Stimulated activated naive B cell treated with anti-CD40 and anti-IgM and Interleukin-4, amounts not matched to agents 10 μg/mL and 1 μg/mL and 100 μg/mL, for 72 hours (primary cell): ENCODE measurements at regions not wholly inside any gene's neighbourhood (a gene's known extent, or its start where the extent isn't known, plus 50 kb on each side); places are given as distances from the start of the nearest gene placed in this dataset.

Experiments
- ATAC-seq, 2 donors: fragments of 150-1000 bp; cut with Tn5 transposase; replicated peaks; 2 replicates each; pipeline ENCODE4 v1.10.0; 2021; ENCODE audit warnings: moderate library complexity in 1 of 2
- DNase-seq: peaks from one replicate; pipeline ENCODE4 v3.0.0; 2021
- H3K27ac Mint-ChIP-seq: one replicate; pipeline ENCODE4 v1.8.0; 2022; ENCODE audit warnings: mild to moderate bottlenecking, mixed read lengths
- H3K27me3 Mint-ChIP-seq, 2 donors: one replicate each; pipeline ENCODE4 v1.8.0; 2022; ENCODE audit warnings: mixed read lengths in 2 of 2
- H3K36me3 Mint-ChIP-seq, 2 donors: one replicate each; pipeline ENCODE4 v1.8.0; 2022; ENCODE audit warnings: mixed read lengths in 2 of 2, mild to moderate bottlenecking in 1 of 2
- H3K4me1 Mint-ChIP-seq, 2 donors: one replicate each; pipeline ENCODE4 v1.8.0; 2022; ENCODE audit warnings: mixed read lengths in 2 of 2, mild to moderate bottlenecking in 1 of 2
- H3K4me3 Mint-ChIP-seq, 2 donors: one replicate each; pipeline ENCODE4 v1.8.0; 2022; ENCODE audit warnings: mild to moderate bottlenecking in 2 of 2, mixed read lengths in 2 of 2, moderate library complexity in 1 of 2
- H3K9me3 Mint-ChIP-seq, 2 donors: one replicate each; pipeline ENCODE4 v1.8.0; 2022; ENCODE audit warnings: mixed read lengths in 2 of 2, mild to moderate bottlenecking in 1 of 2

GRCh38 chr11:116642902-116643301 is 129.9 kb downstream of the BUD13 start:
- DNase-seq (no peak), ATAC-seq (no peak)
- peaks cover 0 to 3% of the 10 kb centered on the region in 2 donors for H3K9me3 Mint-ChIP-seq
- no peaks in the 10 kb centered on the region for H3K36me3 Mint-ChIP-seq
- peaks cover 4 to 13% of the 10 kb centered on the region in 2 donors for H3K27me3 Mint-ChIP-seq
- no peak overlapping the region for H3K27ac Mint-ChIP-seq
- no peaks in the 10 kb centered on the region for H3K4me1 Mint-ChIP-seq
- no peak overlapping the region for H3K4me3 Mint-ChIP-seq

GRCh38 chr11:116642481-116642880 is 130.3 kb downstream of the BUD13 start:
- DNase-seq, result no peak
- peaks cover 0 to 3% of the 10 kb centered on the region in 2 donors for H3K9me3 Mint-ChIP-seq
- no peaks in the 10 kb centered on the region for H3K36me3 Mint-ChIP-seq
- H3K27ac Mint-ChIP-seq, result no peak overlapping the region
- H3K27me3 Mint-ChIP-seq, result peaks cover 4 to 13% of the 10 kb centered on the region in 2 donors
- no peak overlapping the region for H3K4me3 Mint-ChIP-seq
- no peaks in the 10 kb centered on the region for H3K4me1 Mint-ChIP-seq
- no peak for ATAC-seq

- H3K36me3 Mint-ChIP-seq, result no peaks in the 10 kb centered on the region
- H3K27ac Mint-ChIP-seq, result no peak overlapping the region
- DNase-seq, result no peak
- peaks cover 4 to 13% of the 10 kb centered on the region in 2 donors for H3K27me3 Mint-ChIP-seq
- no peaks in the 10 kb centered on the region for H3K4me1 Mint-ChIP-seq
- peak; percentile 72 for ATAC-seq
- peaks cover 0 to 3% of the 10 kb centered on the region in 2 donors for H3K9me3 Mint-ChIP-seq
- no peak overlapping the region for H3K4me3 Mint-ChIP-seq
These were observed 131.2 kb downstream of the BUD13 start for GRCh38 chr11:116641561-116642045.

- Mint-ChIP-seq H3K36me3 (no peaks in the 10 kb centered on the region), H3K4me1 (no peaks in the 10 kb centered on the region), H3K27ac (no peak overlapping the region), H3K4me3 (no peak overlapping the region), H3K27me3 (peaks cover 7 to 13% of the 10 kb centered on the region in 2 donors), H3K9me3 (peaks cover 0 to 3% of the 10 kb centered on the region in 2 donors)
- ATAC-seq, result no peak
- no peak for DNase-seq
These were observed 132.0 kb downstream of the BUD13 start for GRCh38 chr11:116640641-116641402.

GRCh38 chr11:116638463-116638862 is 134.3 kb downstream of the BUD13 start:
- no peaks in the 10 kb centered on the region for H3K36me3 Mint-ChIP-seq
- no peaks in the 10 kb centered on the region for H3K4me1 Mint-ChIP-seq
- H3K4me3 Mint-ChIP-seq, result no peak overlapping the region
- H3K9me3 Mint-ChIP-seq, result no peaks in the 10 kb centered on the region
- no peak overlapping the region for H3K27ac Mint-ChIP-seq
- ATAC-seq, result no peak
- H3K27me3 Mint-ChIP-seq, result peaks cover 4 to 9% of the 10 kb centered on the region in 2 donors
- no peak for DNase-seq

- no peaks in the 10 kb centered on the region for H3K4me1 Mint-ChIP-seq
- no peak overlapping the region for H3K4me3 Mint-ChIP-seq
- H3K36me3 Mint-ChIP-seq, result no peaks in the 10 kb centered on the region
- H3K27ac Mint-ChIP-seq, result no peak overlapping the region
- ATAC-seq (no peak), DNase-seq (no peak)
- H3K9me3 Mint-ChIP-seq, result no peaks in the 10 kb centered on the region
- peaks cover 4 to 9% of the 10 kb centered on the region in 2 donors for H3K27me3 Mint-ChIP-seq
These were observed 135.0 kb downstream of the BUD13 start for GRCh38 chr11:116637766-116638165.

- no peak for DNase-seq
- no peak overlapping the region for H3K4me3 Mint-ChIP-seq
- H3K27me3 Mint-ChIP-seq, result peaks cover 0 to 9% of the 10 kb centered on the region in 2 donors
- no peaks in the 10 kb centered on the region for H3K9me3 Mint-ChIP-seq
- no peak overlapping the region for H3K27ac Mint-ChIP-seq
- ATAC-seq, result no peak
- no peaks in the 10 kb centered on the region for H3K36me3 Mint-ChIP-seq
- no peaks in the 10 kb centered on the region for H3K4me1 Mint-ChIP-seq
These were observed 136.4 kb downstream of the BUD13 start for GRCh38 chr11:116636341-116636929.

GRCh38 chr11:116631201-116631600 is 141.6 kb downstream of the BUD13 start:
- Mint-ChIP-seq H3K27ac (no peak overlapping the region), H3K4me1 (no peaks in the 10 kb centered on the region), H3K27me3 (peaks cover 7 to 9% of the 10 kb centered on the region in 2 donors), H3K36me3 (no peaks in the 10 kb centered on the region), H3K9me3 (peaks cover 9 to 14% of the 10 kb centered on the region in 2 donors), H3K4me3 (no peak overlapping the region)
- ATAC-seq, result no peak
- no peak for DNase-seq

- Mint-ChIP-seq H3K4me1 (peaks cover 0 to 4% of the 10 kb centered on the region in 2 donors), H3K27me3 (peaks cover 8 to 10% of the 10 kb centered on the region in 2 donors), H3K36me3 (no peaks in the 10 kb centered on the region), H3K27ac (no peak overlapping the region), H3K4me3 (no peak overlapping the region), H3K9me3 (peaks cover 0 to 2% of the 10 kb centered on the region in 2 donors)
- no peak for DNase-seq
- no peak for ATAC-seq
These were observed 154.3 kb downstream of the BUD13 start for GRCh38 chr11:116618461-116618860.

- Mint-ChIP-seq H3K4me1 (peaks cover 0 to 4% of the 10 kb centered on the region in 2 donors), H3K36me3 (no peaks in the 10 kb centered on the region), H3K4me3 (no peak overlapping the region), H3K9me3 (peaks cover 3 to 6% of the 10 kb centered on the region in 2 donors), H3K27me3 (peaks cover 4 to 8% of the 10 kb centered on the region in 2 donors), H3K27ac (no peak overlapping the region)
- ATAC-seq (no peak), DNase-seq (no peak)
These were observed 157.4 kb downstream of the BUD13 start for GRCh38 chr11:116615211-116615865.

- DNase-seq (no peak), ATAC-seq (no peak)
- Mint-ChIP-seq H3K4me3 (no peak overlapping the region), H3K27ac (no peak overlapping the region), H3K4me1 (peaks cover 0 to 4% of the 10 kb centered on the region in 2 donors), H3K27me3 (peaks cover 4 to 8% of the 10 kb centered on the region in 2 donors), H3K9me3 (peaks cover 2 to 6% of the 10 kb centered on the region in 2 donors), H3K36me3 (no peaks in the 10 kb centered on the region)
These were observed 158.2 kb downstream of the BUD13 start for GRCh38 chr11:116614306-116615210.

GRCh38 chr11:116613206-116613875 is 159.4 kb downstream of the BUD13 start:
- no peak overlapping the region for H3K27ac Mint-ChIP-seq
- ATAC-seq (no peak), DNase-seq (no peak)
- peaks cover 0 to 4% of the 10 kb centered on the region in 2 donors for H3K4me1 Mint-ChIP-seq
- H3K4me3 Mint-ChIP-seq, result no peak overlapping the region
- H3K36me3 Mint-ChIP-seq, result no peaks in the 10 kb centered on the region
- H3K9me3 Mint-ChIP-seq, result peaks cover 1 to 6% of the 10 kb centered on the region in 2 donors
- H3K27me3 Mint-ChIP-seq, result peaks cover 4 to 8% of the 10 kb centered on the region in 2 donors

- no peak for ATAC-seq
- Mint-ChIP-seq H3K4me3 (no peak overlapping the region), H3K9me3 (peaks cover 1 to 6% of the 10 kb centered on the region in 2 donors), H3K27me3 (peaks cover 8 to 11% of the 10 kb centered on the region in 2 donors), H3K27ac (no peak overlapping the region), H3K4me1 (peaks cover 0 to 4% of the 10 kb centered on the region in 2 donors), H3K36me3 (no peaks in the 10 kb centered on the region)
- no peak for DNase-seq
These were observed 160.7 kb downstream of the BUD13 start for GRCh38 chr11:116611998-116612620.
